GM12878 (cell line): ENCODE measurements at regions not wholly inside any gene's neighbourhood (a gene's known extent, or its start where the extent isn't known, plus 50 kb on each side); places are given as distances from the start of the nearest gene placed in this dataset.

Source experiments
- ATAC-seq: fragments of 200-7000 bp; cut with Tn5 transposase; 3 replicates; pipeline ENCODE4 v1.9.1; 2020; ENCODE audit warnings: mild to moderate bottlenecking, moderate library complexity
- BruUV-seq: library from RNA; stranded (reverse); fragments of 400-500 nt; replicated peaks from 2 replicates; lab custom pipeline; 2021; lab: Mats Ljungman, UMichigan
- CTCF ChIA-PET: fragments of 300-600 bp; sonication (Branson Sonifier 250); formaldehyde crosslinking; extraction: SDS; loops from one replicate; lab custom pipeline; 2021; ENCODE audit warnings: inconsistent platforms; lab: Yijun Ruan, JAX
- POLR2A ChIA-PET: fragments of 350-600 bp; formaldehyde crosslinking; extraction: SDS; loops from one replicate; lab custom pipeline; 2021; ENCODE audit warnings: inconsistent platforms; lab: Charles Lee
- RAD21 ChIA-PET: fragments of 300-600 bp; sonication (Branson Sonifier 250); formaldehyde crosslinking; loops from one replicate; lab custom pipeline; 2023; ENCODE audit warnings: antibody characterized with exemption; ENCODE audit not compliant: unreplicated experiment; lab: Charles Lee
- SMC1A ChIA-PET: fragments of 300-600 bp; sonication (Branson Sonifier 250); formaldehyde crosslinking; loops from one replicate; lab custom pipeline; 2023; ENCODE audit not compliant: unreplicated experiment, uncharacterized antibody; lab: Charles Lee
- DNase-seq: peaks from one replicate; pipeline ENCODE4 v3.0.0-alpha.2; 2011; ENCODE audit warnings: low read depth, low spot score
- FAIRE-seq: peaks from 3 replicates; lab custom pipeline; 2011; peaks lifted over from hg19 to GRCh38; lab: Jason Lieb, UNC
- H2AFZ ChIP-seq: 2 replicates; pipeline ENCODE4 v1.6.0; 2011; ENCODE audit warnings: low read depth, low read length, control low read depth; ENCODE audit not compliant: control insufficient read depth
- H3K27ac ChIP-seq: 2 replicates; pipeline ENCODE4 v1.5.1; 2011; ENCODE audit warnings: control low read depth; ENCODE audit not compliant: control insufficient read depth, insufficient read depth
- H3K27me3 ChIP-seq, 2 experiments: replicated peaks in 1 of 2; 2 replicates each; pipeline versions ENCODE4 v1.6.0 to v1.6.1; 2011; ENCODE audit warnings: low read length in 1 of 2; ENCODE audit not compliant: control insufficient read depth in 2 of 2, insufficient read depth in 2 of 2
- H3K36me3 ChIP-seq, 2 experiments: 2 replicates each; pipeline ENCODE4 v1.5.1; 2011; ENCODE audit warnings: low read length in 1 of 2; ENCODE audit not compliant: control insufficient read depth in 2 of 2, insufficient read depth in 2 of 2
- H3K4me1 ChIP-seq: 2 replicates; pipeline ENCODE4 v1.6.1; 2011; ENCODE audit warnings: mild to moderate bottlenecking, low read length, moderate library complexity, mixed read lengths; ENCODE audit not compliant: control insufficient read depth, insufficient read depth
- H3K4me2 ChIP-seq: 2 replicates; pipeline ENCODE4 v1.6.0; 2011; ENCODE audit warnings: control low read depth; ENCODE audit not compliant: control insufficient read depth, insufficient read depth
- H3K4me3 ChIP-seq: fragments of 200-600 bp; sonication (generic); 2 replicates; pipeline ENCODE4 v1.5.1; 2016
- H3K79me2 ChIP-seq: 2 replicates; pipeline ENCODE4 v1.6.0; 2011; ENCODE audit warnings: low read length; ENCODE audit not compliant: control insufficient read depth, insufficient read depth
- H3K9ac ChIP-seq: 2 replicates; pipeline ENCODE4 v1.8.0; 2011; ENCODE audit warnings: low read length, control low read depth, mixed read lengths; ENCODE audit not compliant: control insufficient read depth, insufficient read depth
- H3K9me3 ChIP-seq: replicated peaks from 3 replicates; pipeline ENCODE4 v1.5.1; 2011; ENCODE audit warnings: mild to moderate bottlenecking, low read length; ENCODE audit not compliant: control insufficient read depth, insufficient read depth
- H4K20me1 ChIP-seq: 2 replicates; pipeline ENCODE4 v1.6.0; 2011; ENCODE audit not compliant: control insufficient read depth, insufficient read depth
- CTCF ChIP-seq, 3 experiments: IDR thresholded peaks in 2 of 3; conservative IDR thresholded peaks in 1 of 3; 2 replicates each; pipeline ENCODE4 v1.5.1; 2011; ENCODE audit warnings: low read depth in 3 of 3, low read length in 3 of 3, mild to moderate bottlenecking in 3 of 3, control low read depth in 2 of 3, moderate library complexity in 2 of 3, inconsistent platforms in 1 of 3, mixed read lengths in 1 of 3; ENCODE audit not compliant: control insufficient read depth in 2 of 3, insufficient read depth in 1 of 3; ENCODE audit errors: extremely low read depth in 1 of 3
- EED ChIP-seq: sonication (generic); IDR thresholded peaks from 2 replicates; pipeline ENCODE4 v1.6.1; 2016; ENCODE audit warnings: antibody characterized with exemption, low read depth
- FOXM1 ChIP-seq: IDR thresholded peaks from 2 replicates; pipeline ENCODE4 v1.6.1; 2012; ENCODE audit warnings: low read depth, mild to moderate bottlenecking, inconsistent platforms, low read length, moderate library complexity
- NFXL1 ChIP-seq: fragments of 450-650 bp; IDR thresholded peaks from 2 replicates; pipeline ENCODE4 v1.6.1; 2017; ENCODE audit warnings: antibody characterized with exemption, mild to moderate bottlenecking, borderline replicate concordance
- NR2F1 ChIP-seq: fragments of 450-650 bp; conservative IDR thresholded peaks from 2 replicates; pipeline ENCODE4 v1.6.1; 2017; ENCODE audit warnings: mild to moderate bottlenecking
- RAD51 ChIP-seq: fragments of 450-650 bp; IDR thresholded peaks from 2 replicates; pipeline ENCODE4 v1.6.1; 2016; ENCODE audit warnings: moderate library complexity, mild to moderate bottlenecking, inconsistent platforms
- RCOR1 ChIP-seq: conservative IDR thresholded peaks from 2 replicates; pipeline ENCODE4 v1.6.1; 2012; ENCODE audit warnings: low read depth, low read length, improper control_type of control experiment
- SIN3A ChIP-seq: IDR thresholded peaks from 2 replicates; pipeline ENCODE4 v1.6.1; 2012; ENCODE audit warnings: low read depth, low read length, improper control_type of control experiment
- SRF ChIP-seq, 2 experiments: IDR thresholded peaks; 2 replicates each; pipeline ENCODE4 v1.6.1; 2011; ENCODE audit warnings: low read depth in 2 of 2, low read length in 2 of 2, mild to moderate bottlenecking in 1 of 2, moderate library complexity in 1 of 2
- STAT3 ChIP-seq: IDR thresholded peaks from 2 replicates; pipeline ENCODE4 v1.6.1; 2011; ENCODE audit warnings: low read depth, low read length, improper control_type of control experiment
- TCF12 ChIP-seq: IDR thresholded peaks from 2 replicates; pipeline ENCODE4 v1.6.1; 2011; ENCODE audit warnings: low read depth, mild to moderate bottlenecking, low read length
- ZZZ3 ChIP-seq: IDR thresholded peaks from 2 replicates; pipeline ENCODE4 v1.6.1; 2011; ENCODE audit warnings: low read depth; ENCODE audit not compliant: control insufficient read depth, insufficient read length
- WGBS: methylation state at CpG from one replicate; pipeline ENCODE4 v1.1.6; 2016; ENCODE audit warnings: low lambda C conversion rate; ENCODE audit not compliant: insufficient replicate concordance, insufficient coverage; ENCODE audit errors: missing lambda C conversion rate; 5-methylcytosine and 5-hydroxymethylcytosine counted together
- in situ Hi-C: fragments of 300-500 bp; cut with MboI; formaldehyde crosslinking; loops from 9 replicates; pipeline ENCODE4 v1.14.3; 2018; ENCODE audit warnings: mixed read lengths
- intact Hi-C: fragments of 100-400 bp; cut with micrococcal nuclease; formaldehyde crosslinking; loops from one replicate; pipeline ENCODE4 v1.14.2; 2022; ENCODE audit not compliant: unreplicated experiment
- TF ChIP-seq, protein P1 (sequence below): fragments of 450-650 bp; IDR thresholded peaks from 2 replicates; pipeline ENCODE4 v1.6.1; 2016; ENCODE audit warnings: mild to moderate bottlenecking, moderate library complexity, borderline replicate concordance
- TF ChIP-seq, protein P2 (sequence below): IDR thresholded peaks from 2 replicates; pipeline ENCODE4 v1.6.1; 2011; ENCODE audit warnings: low read depth, mild to moderate bottlenecking, low read length, moderate library complexity, borderline replicate concordance; ENCODE audit errors: extremely low read depth
- TF ChIP-seq, protein P3 (sequence below): fragments of 450-650 bp; IDR thresholded peaks from 2 replicates; pipeline ENCODE4 v1.6.1; 2016; ENCODE audit warnings: mild to moderate bottlenecking

DNA sequence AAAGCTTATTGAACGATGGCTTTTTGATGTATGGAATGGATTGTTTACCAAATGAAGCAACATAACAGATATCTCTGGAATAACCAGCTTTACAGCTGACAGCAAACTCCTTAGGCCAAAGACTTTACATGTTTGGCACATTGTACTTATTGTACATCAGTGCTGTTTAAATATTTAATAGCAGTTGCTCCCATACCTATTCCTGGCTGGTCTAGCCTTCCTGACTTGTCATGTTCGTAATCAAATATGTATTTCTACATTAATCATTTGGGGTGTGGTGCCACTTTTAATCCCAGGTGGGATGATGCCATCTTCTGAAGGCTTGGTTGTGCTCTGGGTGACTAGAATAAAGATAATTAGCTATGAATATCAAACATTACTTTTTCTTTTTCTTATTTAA is 67.4 kb upstream of the FRY start:
- H4K20me1 ChIP-seq = no peaks in the 10 kb centered on the region
- H3K9ac ChIP-seq = no peak overlapping the region
- ATAC-seq = no peak
- H3K27me3 ChIP-seq = no peaks in the 10 kb centered on the region
- 98% methylated on average over 2 of the region's 2 CpGs for WGBS
- SMC1A ChIA-PET = interaction anchor here (1.3 to 7.6 kb wide), 4 partner anchors 11 to 54 kb away, joined by 3 to 89 read pairs (median 6); no protein-coding TSS in a partner anchor
- POLR2A ChIA-PET = interaction anchor here (5.5 kb wide), 1 partner anchor 13 kb away, joined by 24 read pairs; no protein-coding TSS in a partner anchor
- no peak overlapping the region for H3K27ac ChIP-seq
- no peak for FAIRE-seq
- H3K4me1 ChIP-seq = peaks cover 16% of the 10 kb centered on the region
- H3K9me3 ChIP-seq = no peaks in the 10 kb centered on the region
- RAD21 ChIA-PET = interaction anchor here (0.7 to 1.9 kb wide), 2 partner anchors 13 to 54 kb away, joined by 3 to 6 read pairs; no protein-coding TSS in a partner anchor
- BruUV-seq = no TSS peak
- no peak overlapping the region for H3K4me3 ChIP-seq
- in situ Hi-C loops (no loop called here), intact Hi-C loops (no loop called here)
- no peak overlapping the region for H2AFZ ChIP-seq
- TF ChIP-seq ZZZ3 (no peak), FOXM1 (no peak), CTCF (IDR thresholded peaks at IDR 0.05 in 2 of 3, conservative IDR thresholded peaks at IDR 0.05 in 1 of 3; ENCODE audit: control insufficient read depth in 2 of 3, extremely low read depth in 1 of 3, insufficient read depth in 1 of 3, low read depth in 3 of 3, low read length in 3 of 3) (no peak), RAD51 (no peak), NR2F1 (no peak), TCF12 (no peak), NFXL1 (no peak), STAT3 (no peak), RCOR1 (no peak), SIN3A (no peak), EED (no peak), SRF (IDR thresholded peaks at IDR 0.05; ENCODE audit: low read depth in 2 of 2, low read length in 2 of 2) (no peak)
- TF ChIP-seq, protein P1, sequence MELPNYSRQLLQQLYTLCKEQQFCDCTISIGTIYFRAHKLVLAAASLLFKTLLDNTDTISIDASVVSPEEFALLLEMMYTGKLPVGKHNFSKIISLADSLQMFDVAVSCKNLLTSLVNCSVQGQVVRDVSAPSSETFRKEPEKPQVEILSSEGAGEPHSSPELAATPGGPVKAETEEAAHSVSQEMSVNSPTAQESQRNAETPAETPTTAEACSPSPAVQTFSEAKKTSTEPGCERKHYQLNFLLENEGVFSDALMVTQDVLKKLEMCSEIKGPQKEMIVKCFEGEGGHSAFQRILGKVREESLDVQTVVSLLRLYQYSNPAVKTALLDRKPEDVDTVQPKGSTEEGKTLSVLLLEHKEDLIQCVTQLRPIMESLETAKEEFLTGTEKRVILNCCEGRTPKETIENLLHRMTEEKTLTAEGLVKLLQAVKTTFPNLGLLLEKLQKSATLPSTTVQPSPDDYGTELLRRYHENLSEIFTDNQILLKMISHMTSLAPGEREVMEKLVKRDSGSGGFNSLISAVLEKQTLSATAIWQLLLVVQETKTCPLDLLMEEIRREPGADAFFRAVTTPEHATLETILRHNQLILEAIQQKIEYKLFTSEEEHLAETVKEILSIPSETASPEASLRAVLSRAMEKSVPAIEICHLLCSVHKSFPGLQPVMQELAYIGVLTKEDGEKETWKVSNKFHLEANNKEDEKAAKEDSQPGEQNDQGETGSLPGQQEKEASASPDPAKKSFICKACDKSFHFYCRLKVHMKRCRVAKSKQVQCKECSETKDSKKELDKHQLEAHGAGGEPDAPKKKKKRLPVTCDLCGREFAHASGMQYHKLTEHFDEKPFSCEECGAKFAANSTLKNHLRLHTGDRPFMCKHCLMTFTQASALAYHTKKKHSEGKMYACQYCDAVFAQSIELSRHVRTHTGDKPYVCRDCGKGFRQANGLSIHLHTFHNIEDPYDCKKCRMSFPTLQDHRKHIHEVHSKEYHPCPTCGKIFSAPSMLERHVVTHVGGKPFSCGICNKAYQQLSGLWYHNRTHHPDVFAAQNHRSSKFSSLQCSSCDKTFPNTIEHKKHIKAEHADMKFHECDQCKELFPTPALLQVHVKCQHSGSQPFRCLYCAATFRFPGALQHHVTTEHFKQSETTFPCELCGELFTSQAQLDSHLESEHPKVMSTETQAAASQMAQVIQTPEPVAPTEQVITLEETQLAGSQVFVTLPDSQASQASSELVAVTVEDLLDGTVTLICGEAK = no peak
- TF ChIP-seq, protein P2, sequence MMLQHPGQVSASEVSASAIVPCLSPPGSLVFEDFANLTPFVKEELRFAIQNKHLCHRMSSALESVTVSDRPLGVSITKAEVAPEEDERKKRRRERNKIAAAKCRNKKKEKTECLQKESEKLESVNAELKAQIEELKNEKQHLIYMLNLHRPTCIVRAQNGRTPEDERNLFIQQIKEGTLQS = no peak
- TF ChIP-seq, protein P3, sequence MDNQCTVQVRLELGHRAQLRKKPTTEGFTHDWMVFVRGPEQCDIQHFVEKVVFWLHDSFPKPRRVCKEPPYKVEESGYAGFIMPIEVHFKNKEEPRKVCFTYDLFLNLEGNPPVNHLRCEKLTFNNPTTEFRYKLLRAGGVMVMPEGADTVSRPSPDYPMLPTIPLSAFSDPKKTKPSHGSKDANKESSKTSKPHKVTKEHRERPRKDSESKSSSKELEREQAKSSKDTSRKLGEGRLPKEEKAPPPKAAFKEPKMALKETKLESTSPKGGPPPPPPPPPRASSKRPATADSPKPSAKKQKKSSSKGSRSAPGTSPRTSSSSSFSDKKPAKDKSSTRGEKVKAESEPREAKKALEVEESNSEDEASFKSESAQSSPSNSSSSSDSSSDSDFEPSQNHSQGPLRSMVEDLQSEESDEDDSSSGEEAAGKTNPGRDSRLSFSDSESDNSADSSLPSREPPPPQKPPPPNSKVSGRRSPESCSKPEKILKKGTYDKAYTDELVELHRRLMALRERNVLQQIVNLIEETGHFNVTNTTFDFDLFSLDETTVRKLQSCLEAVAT = no peak
- H3K36me3 ChIP-seq = no peaks in the 10 kb centered on the region
- CTCF ChIA-PET = interaction anchor here (0.9 to 3.2 kb wide), 7 partner anchors 10 to 616 kb away, joined by 3 to 14 read pairs (median 3); no protein-coding TSS in a partner anchor
- H3K4me2 ChIP-seq = no peak overlapping the region
- no peak for DNase-seq
- no peaks in the 10 kb centered on the region for H3K79me2 ChIP-seq
